Sigmoid colon (tissue), 6 donors: ENCODE measurements at regions not wholly inside any gene's neighbourhood (a gene's known extent, or its start where the extent isn't known, plus 50 kb on each side); places are given as distances from the start of the nearest gene placed in this dataset.

ENCODE experiments used
- DNase-seq: peaks from one replicate; pipeline ENCODE4 v3.0.0-alpha.2; 2019
- H3K27ac ChIP-seq, 4 donors: fragments of 200-600 bp; sonication (generic); one replicate each; pipeline ENCODE4 v1.5.1; 2016 to 2019; ENCODE audit warnings: mild to moderate bottlenecking in 1 of 4
- H3K27me3 ChIP-seq, 3 donors: fragments of 200-600 bp; sonication (generic); one replicate each; pipeline ENCODE4 v1.5.1; 2019; ENCODE audit warnings: mild to moderate bottlenecking in 1 of 3
- H3K36me3 ChIP-seq, 4 donors: fragments of 200-600 bp; sonication (generic); one replicate each; pipeline ENCODE4 v1.5.1; 2016 to 2019
- H3K4me1 ChIP-seq, 4 donors: fragments of 200-600 bp; sonication (generic); one replicate each; pipeline ENCODE4 v1.5.1; 2017 to 2019
- H3K4me3 ChIP-seq, 4 donors: fragments of 200-600 bp; sonication (generic); one replicate each; pipeline ENCODE4 v1.5.1; 2017 to 2019; ENCODE audit warnings: mild to moderate bottlenecking in 2 of 4, moderate library complexity in 1 of 4
- H3K9me3 ChIP-seq, 4 donors: fragments of 200-600 bp in 3 of 4; sonication (generic) in 3 of 4; one replicate each; pipeline versions ENCODE4 v1.5.1 to v1.6.1; 2013 to 2019
- EP300 ChIP-seq, 4 donors: sonication (generic); formaldehyde crosslinking; IDR thresholded peaks; one replicate each; pipeline ENCODE4 v1.6.1; 2017; ENCODE audit warnings: antibody characterized with exemption in 4 of 4
- POLR2A ChIP-seq, 2 donors: fragments of 450-650 bp; IDR thresholded peaks; one replicate each; pipeline ENCODE4 v1.6.1; 2016; ENCODE audit warnings: antibody characterized with exemption in 2 of 2, mild to moderate bottlenecking in 2 of 2, moderate library complexity in 2 of 2
- POLR2AphosphoS5 ChIP-seq, 4 donors: sonication (generic); formaldehyde crosslinking; IDR thresholded peaks; one replicate each; pipeline ENCODE4 v1.6.1; 2017; ENCODE audit warnings: antibody characterized with exemption in 4 of 4
- WGBS, 2 donors: extraction: QIAGEN DNeasy Blood & Tissue Kit; methylation state at CpG; one replicate each; pipeline ENCODE4 v1.1.7; 2013; 5-methylcytosine and 5-hydroxymethylcytosine counted together
- intact Hi-C: fragments of 100-400 bp; cut with DNase I; formaldehyde crosslinking; loops from one replicate; pipeline ENCODE4 v1.15.1; 2023
- TF ChIP-seq, protein P1 (sequence below), 4 experiments: fragments of 450-650 bp in 3 of 4; fragments of 200-600 bp in 1 of 4; IDR thresholded peaks; one replicate each; pipeline ENCODE4 v1.5.1; 2016 to 2019; ENCODE audit warnings: antibody characterized with exemption in 4 of 4, mild to moderate bottlenecking in 3 of 4, moderate library complexity in 2 of 4
- donor health status: healthy with polysubstance abuse.
- donor health status: healthy.

DNA sequence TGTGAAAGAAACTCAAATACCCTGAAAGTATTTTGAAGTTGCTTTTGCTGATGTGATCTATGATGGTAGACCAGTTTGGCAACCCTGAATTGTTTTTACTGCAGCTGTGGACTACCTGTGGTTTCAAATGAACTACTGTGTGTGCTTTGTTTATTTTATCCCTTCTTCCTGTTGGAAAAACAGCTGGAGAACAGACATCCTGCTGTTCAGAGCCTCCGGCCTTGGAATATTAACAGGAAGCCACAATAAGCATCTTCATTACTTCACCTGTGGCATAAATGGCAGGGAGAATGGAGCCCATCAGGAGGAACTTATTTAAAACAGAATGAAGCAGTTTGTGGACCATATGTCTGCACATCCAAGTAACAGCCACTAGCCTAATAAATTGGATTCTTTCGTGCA, 104.8 kb downstream of the DUSP6 start:
- 53 to 71% methylated on average over 2 of the region's 2 CpGs for WGBS, 2 donors
- intact Hi-C loops: no loop called here
- TF ChIP-seq EP300 (IDR thresholded peaks at IDR 0.05): no peak
- TF ChIP-seq POLR2AphosphoS5 (IDR thresholded peaks at IDR 0.05): no peak
- TF ChIP-seq, protein P1, sequence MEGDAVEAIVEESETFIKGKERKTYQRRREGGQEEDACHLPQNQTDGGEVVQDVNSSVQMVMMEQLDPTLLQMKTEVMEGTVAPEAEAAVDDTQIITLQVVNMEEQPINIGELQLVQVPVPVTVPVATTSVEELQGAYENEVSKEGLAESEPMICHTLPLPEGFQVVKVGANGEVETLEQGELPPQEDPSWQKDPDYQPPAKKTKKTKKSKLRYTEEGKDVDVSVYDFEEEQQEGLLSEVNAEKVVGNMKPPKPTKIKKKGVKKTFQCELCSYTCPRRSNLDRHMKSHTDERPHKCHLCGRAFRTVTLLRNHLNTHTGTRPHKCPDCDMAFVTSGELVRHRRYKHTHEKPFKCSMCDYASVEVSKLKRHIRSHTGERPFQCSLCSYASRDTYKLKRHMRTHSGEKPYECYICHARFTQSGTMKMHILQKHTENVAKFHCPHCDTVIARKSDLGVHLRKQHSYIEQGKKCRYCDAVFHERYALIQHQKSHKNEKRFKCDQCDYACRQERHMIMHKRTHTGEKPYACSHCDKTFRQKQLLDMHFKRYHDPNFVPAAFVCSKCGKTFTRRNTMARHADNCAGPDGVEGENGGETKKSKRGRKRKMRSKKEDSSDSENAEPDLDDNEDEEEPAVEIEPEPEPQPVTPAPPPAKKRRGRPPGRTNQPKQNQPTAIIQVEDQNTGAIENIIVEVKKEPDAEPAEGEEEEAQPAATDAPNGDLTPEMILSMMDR (IDR thresholded peaks at IDR 0.05): no peak
- TF ChIP-seq POLR2A (IDR thresholded peaks at IDR 0.05): no peak
- Histone ChIP-seq H3K4me1 (peaks cover 0 to 23% (median 16%) of the 10 kb centered on the region in 4 donors), H3K36me3 (no peaks in the 10 kb centered on the region), H3K4me3 (no peak overlapping the region), H3K27me3 (no peaks in the 10 kb centered on the region), H3K9me3 (no peaks in the 10 kb centered on the region), H3K27ac (no peak overlapping the region)
- no peak for DNase-seq

DNA sequence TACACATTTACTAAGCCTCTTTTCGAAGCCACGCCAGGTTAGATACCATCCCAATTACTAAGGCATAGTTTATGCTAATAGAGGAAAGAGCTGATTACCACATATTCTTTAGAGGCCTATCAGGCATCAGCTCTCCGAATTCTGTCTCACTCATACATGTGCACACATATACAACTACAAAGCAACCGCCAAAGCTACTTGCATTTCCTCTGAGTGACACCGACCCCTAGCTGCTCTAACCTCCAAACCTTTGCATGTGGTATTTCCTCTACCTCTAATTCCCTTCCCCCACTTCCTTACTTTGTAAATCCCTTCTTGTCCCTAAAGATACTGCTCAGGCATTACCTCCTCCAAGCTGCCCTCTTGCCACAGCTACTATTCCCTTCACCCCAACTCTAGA, 107.2 kb downstream of the DUSP6 start:
- no peaks in the 10 kb centered on the region for H3K27me3 ChIP-seq
- no peaks in the 10 kb centered on the region for H3K36me3 ChIP-seq
- WGBS, 2 donors: 51 to 82% methylated on average over 5 of the region's 5 CpGs
- intact Hi-C loops: no loop called here
- no peak for TF ChIP-seq EP300 (IDR thresholded peaks at IDR 0.05)
- TF ChIP-seq, protein P1 (IDR thresholded peaks at IDR 0.05): no peak
- TF ChIP-seq POLR2AphosphoS5 (IDR thresholded peaks at IDR 0.05): no peak
- no peak for TF ChIP-seq POLR2A (IDR thresholded peaks at IDR 0.05)
- no peaks in the 10 kb centered on the region for H3K9me3 ChIP-seq
- no peak overlapping the region for H3K4me3 ChIP-seq
- H3K4me1 ChIP-seq: peaks cover 0 to 13% (median 11%) of the 10 kb centered on the region in 4 donors
- H3K27ac ChIP-seq: peak overlapping the region in 1 of 4 donors; percentile 55
- no peak for DNase-seq

DNA sequence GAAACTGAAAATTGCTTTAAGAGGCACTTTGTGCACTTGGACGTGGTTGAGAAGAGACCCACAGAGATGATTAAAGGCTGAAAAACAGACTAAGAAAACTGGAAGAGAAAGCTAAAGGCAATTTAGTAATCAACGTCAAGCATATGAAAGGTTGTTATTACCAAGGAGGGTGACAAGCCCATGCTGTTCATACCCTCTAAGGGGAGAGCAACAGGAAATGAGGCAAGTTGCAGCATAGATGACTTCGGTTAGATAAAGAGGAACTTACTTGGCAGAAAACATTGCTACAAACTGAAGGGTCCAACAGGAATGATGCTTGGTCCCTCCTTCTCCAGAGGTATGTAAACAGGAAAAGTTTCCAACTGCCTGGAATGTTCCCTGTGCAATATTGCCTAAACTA, 107.8 kb downstream of the DUSP6 start:
- peaks cover 0 to 13% (median 8%) of the 10 kb centered on the region in 4 donors for H3K4me1 ChIP-seq
- intact Hi-C loops: no loop called here
- no peaks in the 10 kb centered on the region for H3K27me3 ChIP-seq
- peak in 1 of 4 donors; percentile 25 for TF ChIP-seq POLR2AphosphoS5 (IDR thresholded peaks at IDR 0.05)
- TF ChIP-seq POLR2A (IDR thresholded peaks at IDR 0.05): no peak
- no peak for DNase-seq
- H3K36me3 ChIP-seq: no peaks in the 10 kb centered on the region
- no peak overlapping the region for H3K4me3 ChIP-seq
- peak overlapping the region in 1 of 4 donors; percentile 55 for H3K27ac ChIP-seq
- 28 to 73% methylated on average over 3 of the region's 3 CpGs for WGBS, 2 donors
- H3K9me3 ChIP-seq: no peaks in the 10 kb centered on the region

DNA sequence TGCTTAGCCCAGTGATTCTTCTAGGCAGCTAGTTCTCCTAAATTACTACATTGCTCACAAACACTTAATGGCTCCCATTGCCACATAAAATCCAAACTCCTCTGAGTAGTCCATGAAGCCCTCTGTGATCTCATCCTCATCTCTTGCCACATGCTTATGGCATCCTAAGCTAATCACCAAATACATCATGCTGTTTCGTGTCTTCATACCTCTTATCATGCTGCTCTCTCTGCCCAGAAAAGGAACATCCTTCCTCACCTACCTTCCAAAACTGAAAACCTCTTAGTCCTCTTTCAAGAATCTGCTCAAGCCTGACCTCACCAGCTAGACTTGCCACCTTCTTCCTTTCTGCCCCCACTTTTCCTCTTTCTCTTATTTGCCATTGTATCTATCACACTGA, 108.5 kb downstream of the DUSP6 start:
- H3K27ac ChIP-seq: no peak overlapping the region
- 93 to 94% methylated on average over 1 of the region's 1 CpG for WGBS, 2 donors

DNA sequence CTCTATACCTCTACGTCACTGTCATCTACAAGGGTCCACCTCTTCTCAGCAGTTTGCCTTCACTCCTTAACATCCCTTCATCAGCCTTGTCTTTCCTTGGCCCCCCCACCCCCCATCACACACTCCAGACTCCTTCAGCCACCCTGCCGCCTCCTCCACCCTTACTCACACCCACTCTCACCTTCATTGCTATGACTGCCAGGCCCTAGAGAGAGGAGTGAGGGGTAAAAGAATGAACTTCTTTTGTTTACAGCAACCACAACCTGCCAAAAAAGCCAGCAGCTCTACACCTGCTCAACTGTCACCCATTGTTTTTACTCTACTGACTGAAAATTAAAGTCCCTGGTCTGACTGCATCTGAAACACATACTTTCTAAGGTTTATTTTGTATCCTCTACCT, 112.8 kb downstream of the DUSP6 start:
- TF ChIP-seq POLR2AphosphoS5 (IDR thresholded peaks at IDR 0.05) (no peak), POLR2A (IDR thresholded peaks at IDR 0.05) (no peak), EP300 (IDR thresholded peaks at IDR 0.05) (no peak)
- TF ChIP-seq, protein P1 (IDR thresholded peaks at IDR 0.05): no peak
- no peak for DNase-seq
- Histone ChIP-seq H3K27ac (peak overlapping the region in 1 of 4 donors; percentile 66), H3K4me3 (no peak overlapping the region), H3K9me3 (no peaks in the 10 kb centered on the region), H3K4me1 (peaks cover 0 to 19% (median 4%) of the 10 kb centered on the region in 4 donors), H3K36me3 (no peaks in the 10 kb centered on the region), H3K27me3 (no peaks in the 10 kb centered on the region)
- intact Hi-C loops: no loop called here
- 70 to 96% methylated on average over 2 of the region's 2 CpGs for WGBS, 2 donors

More for the DNA sequence above, 108.5 kb downstream of the DUSP6 start:
- TF ChIP-seq POLR2AphosphoS5 (IDR thresholded peaks at IDR 0.05): no peak
- TF ChIP-seq, protein P1 (IDR thresholded peaks at IDR 0.05): no peak
- H3K9me3 ChIP-seq: no peaks in the 10 kb centered on the region
- H3K4me3 ChIP-seq: no peak overlapping the region
- no peaks in the 10 kb centered on the region for H3K27me3 ChIP-seq
- intact Hi-C loops: no loop called here
- H3K36me3 ChIP-seq: no peaks in the 10 kb centered on the region
- DNase-seq: no peak
- H3K4me1 ChIP-seq: peaks cover 0 to 19% (median 10%) of the 10 kb centered on the region in 4 donors
